ENCODE measurements at regions not wholly inside any gene's neighbourhood (a gene's known extent, or its start where the extent isn't known, plus 50 kb on each side); places are given as distances from the start of the nearest gene placed in this dataset.

- TF ChIP-seq CTCF (conservative IDR thresholded peaks at IDR 0.05), result no peak
- TF ChIP-seq ZFX (IDR thresholded peaks at IDR 0.05), result no peak
Observed at GRCh38 chrX:63032811-63033210, 318.3 kb downstream of the SPIN4 start.

All from C4-2B (cell line).